ENCODE measurements at regions not wholly inside any gene's neighbourhood (a gene's known extent, or its start where the extent isn't known, plus 50 kb on each side); places are given as distances from the start of the nearest gene placed in this dataset.

GRCh38 chr13:77477299-77477848 lies 58.1 kb upstream of the SCEL start:
- TF ChIP-seq CTCF (IDR thresholded peaks at IDR 0.05) (no peak), POLR2A (IDR thresholded peaks at IDR 0.05) (no peak)

All from body of pancreas (tissue), 4 donors.